Keratinocyte (primary cell): ENCODE measurements at regions not wholly inside any gene's neighbourhood (a gene's known extent, or its start where the extent isn't known, plus 50 kb on each side); places are given as distances from the start of the nearest gene placed in this dataset.

Experiments used
- DNase-seq: peaks from one replicate; pipeline ENCODE4 v3.0.0-alpha.2; 2011; ENCODE audit warnings: low read depth, missing footprints, low spot score
- FAIRE-seq: peaks from 2 replicates; lab custom pipeline; 2011; peaks lifted over from hg19 to GRCh38; lab: Jason Lieb, UNC
- H2AFZ ChIP-seq: 2 replicates; pipeline ENCODE4 v1.6.0; 2012; ENCODE audit warnings: low read length, control low read depth, inconsistent platforms; ENCODE audit not compliant: control insufficient read depth
- H3K27ac ChIP-seq: 2 replicates; pipeline ENCODE4 v1.5.1; 2011; ENCODE audit warnings: low read length; ENCODE audit not compliant: control insufficient read depth, insufficient read depth
- H3K27me3 ChIP-seq: 3 replicates; pipeline ENCODE4 v1.6.0; 2011; ENCODE audit warnings: low read length; ENCODE audit not compliant: control insufficient read depth, insufficient read depth; ENCODE audit errors: extremely low read depth
- H3K36me3 ChIP-seq, 2 experiments: 2 replicates in 1 of 2; 3 replicates in 1 of 2; pipeline ENCODE4 v1.5.1; 2011; ENCODE audit warnings: low read length in 2 of 2, mild to moderate bottlenecking in 1 of 2; ENCODE audit not compliant: control insufficient read depth in 2 of 2, insufficient read depth in 2 of 2; ENCODE audit errors: extremely low read depth in 1 of 2
- H3K4me1 ChIP-seq: 3 replicates; pipeline ENCODE4 v1.5.1; 2011; ENCODE audit warnings: low read length; ENCODE audit not compliant: control insufficient read depth, insufficient read depth; ENCODE audit errors: extremely low read depth
- H3K4me2 ChIP-seq: 3 replicates; pipeline ENCODE4 v1.6.0; 2011; ENCODE audit warnings: low read depth, low read length; ENCODE audit not compliant: control insufficient read depth, insufficient read depth; ENCODE audit errors: extremely low read depth
- H3K4me3 ChIP-seq, 3 experiments: fragments of 200-600 bp in 1 of 3; sonication (generic) in 1 of 3; 2 replicates in 2 of 3; 3 replicates in 1 of 3; pipeline ENCODE4 v1.5.1; 2011 to 2016; ENCODE audit warnings: low read length in 3 of 3, mild to moderate bottlenecking in 3 of 3, control low read depth in 2 of 3, inconsistent platforms in 1 of 3, low read depth in 1 of 3, mixed read lengths in 1 of 3, mixed run types in 1 of 3, moderate library complexity in 1 of 3; ENCODE audit not compliant: control insufficient read depth in 2 of 3, insufficient read depth in 2 of 3; ENCODE audit errors: extremely low read depth in 1 of 3
- H3K79me2 ChIP-seq: 2 replicates; pipeline ENCODE4 v1.6.0; 2012; ENCODE audit warnings: low read length; ENCODE audit not compliant: control insufficient read depth, insufficient read depth
- H3K9ac ChIP-seq: 3 replicates; pipeline ENCODE4 v1.6.0; 2011; ENCODE audit warnings: low read length; ENCODE audit not compliant: control insufficient read depth, insufficient read depth; ENCODE audit errors: extremely low read depth
- H3K9me1 ChIP-seq: 3 replicates; pipeline ENCODE4 v1.6.0; 2011; ENCODE audit warnings: low read length; ENCODE audit not compliant: control insufficient read depth, insufficient read depth; ENCODE audit errors: extremely low read depth
- H3K9me3 ChIP-seq: 2 replicates; pipeline ENCODE4 v1.5.1; 2012; ENCODE audit warnings: low read depth, low read length; ENCODE audit not compliant: control insufficient read depth
- H4K20me1 ChIP-seq: 3 replicates; pipeline ENCODE4 v1.6.0; 2011; ENCODE audit warnings: low read length; ENCODE audit not compliant: control insufficient read depth, insufficient read depth; ENCODE audit errors: extremely low read depth
- CTCF ChIP-seq, 3 experiments: IDR thresholded peaks in 1 of 3; conservative IDR thresholded peaks in 1 of 3; optimal IDR thresholded peaks in 1 of 3; 2 replicates in 2 of 3; 3 replicates in 1 of 3; pipeline versions ENCODE3 to v1.5.1; 2011; ENCODE audit warnings: low read length in 3 of 3, mild to moderate bottlenecking in 3 of 3, moderate library complexity in 2 of 3, control low read depth in 1 of 3, inconsistent platforms in 1 of 3; ENCODE audit not compliant: insufficient read depth in 2 of 3; ENCODE audit errors: extremely low read depth in 1 of 3
- EZH2 ChIP-seq: IDR thresholded peaks from one replicate; pipeline ENCODE4 v1.6.1; 2012; ENCODE audit warnings: inconsistent platforms, mild to moderate bottlenecking, low read length, moderate library complexity
- dilution Hi-C: fragments of 300-500 bp; cut with MboI; formaldehyde crosslinking; loops from one replicate; pipeline ENCODE4 v1.7.0; 2020; ENCODE audit warnings: low sequenced_read_pairs; ENCODE audit not compliant: extremely low pct_ligation_motif_present

- dilution Hi-C loops = no loop called here
- Histone ChIP-seq H3K36me3 (no peaks in the 10 kb centered on the region), H4K20me1 (no peaks in the 10 kb centered on the region), H3K4me2 (no peak overlapping the region), H3K4me3 (no peak overlapping the region), H3K9me3 (no peaks in the 10 kb centered on the region), H2AFZ (no peak overlapping the region), H3K27me3 (no peaks in the 10 kb centered on the region), H3K4me1 (no peaks in the 10 kb centered on the region), H3K9me1 (no peaks in the 10 kb centered on the region), H3K9ac (no peak overlapping the region), H3K27ac (no peak overlapping the region), H3K79me2 (no peaks in the 10 kb centered on the region)
- no peak for TF ChIP-seq CTCF (optimal IDR thresholded peaks at IDR 0.05 in 1 of 3, IDR thresholded peaks at IDR 0.05 in 1 of 3, conservative IDR thresholded peaks at IDR 0.05 in 1 of 3; ENCODE audit: extremely low read depth in 1 of 3, insufficient read depth in 2 of 3, low read length in 3 of 3)
- TF ChIP-seq EZH2 = no peak
- no peak for FAIRE-seq
- DNase-seq = no peak
These were observed 100.5 kb downstream of the AIPL1 start for GRCh38 chr17:6334386-6334785.

- H3K79me2 ChIP-seq = no peaks in the 10 kb centered on the region
- TF ChIP-seq CTCF (optimal IDR thresholded peaks at IDR 0.05 in 1 of 3, IDR thresholded peaks at IDR 0.05 in 1 of 3, conservative IDR thresholded peaks at IDR 0.05 in 1 of 3; ENCODE audit: extremely low read depth in 1 of 3, insufficient read depth in 2 of 3, low read length in 3 of 3) (no peak), EZH2 (no peak)
- dilution Hi-C loops = no loop called here
- no peaks in the 10 kb centered on the region for H3K9me1 ChIP-seq
- H3K4me1 ChIP-seq = no peaks in the 10 kb centered on the region
- no peaks in the 10 kb centered on the region for H3K9me3 ChIP-seq
- no peak overlapping the region for H3K4me2 ChIP-seq
- no peaks in the 10 kb centered on the region for H3K36me3 ChIP-seq
- H4K20me1 ChIP-seq = no peaks in the 10 kb centered on the region
- FAIRE-seq (no peak), DNase-seq (no peak)
- no peak overlapping the region for H2AFZ ChIP-seq
- H3K4me3 ChIP-seq = no peak overlapping the region
- H3K9ac ChIP-seq = no peak overlapping the region
- H3K27me3 ChIP-seq = no peaks in the 10 kb centered on the region
- no peak overlapping the region for H3K27ac ChIP-seq
These were observed 104.0 kb downstream of the AIPL1 start for GRCh38 chr17:6330936-6331335.
